Epithelial cell of proximal tubule (primary cell): ENCODE measurements at regions not wholly inside any gene's neighbourhood (a gene's known extent, or its start where the extent isn't known, plus 50 kb on each side); places are given as distances from the start of the nearest gene placed in this dataset.

Source experiments
- DNase-seq: peaks from one replicate; pipeline ENCODE4 v3.0.0-alpha.2; 2011; ENCODE audit warnings: low read depth
- H3K4me3 ChIP-seq: 2 replicates; pipeline ENCODE4 v1.5.1; 2011; ENCODE audit warnings: low read depth, mild to moderate bottlenecking, low read length
- TF ChIP-seq, protein P1 (sequence below): conservative IDR thresholded peaks from 2 replicates; pipeline ENCODE4 v1.5.1; 2012; ENCODE audit warnings: low read depth, mild to moderate bottlenecking, low read length

DNA sequence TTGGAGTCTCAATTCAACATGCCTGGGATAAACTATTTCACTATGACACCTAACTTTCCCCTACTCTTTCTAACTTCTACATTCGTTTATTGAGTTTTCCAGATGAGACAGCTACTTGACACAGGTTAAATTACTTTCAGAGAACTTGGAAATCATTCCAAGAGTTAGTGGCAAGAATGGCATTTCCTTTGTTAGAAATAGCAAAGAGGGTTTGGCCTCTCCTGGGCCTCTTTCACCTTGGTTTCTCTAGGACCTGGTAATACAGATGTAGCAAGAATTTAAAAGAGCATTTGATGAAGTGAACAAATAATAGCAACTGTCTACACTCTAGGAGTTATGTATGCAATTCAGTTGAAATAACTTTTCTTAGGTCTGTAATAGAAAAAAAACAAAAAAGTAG, 748.9 kb downstream of the MECOM start:
- no peak overlapping the region for H3K4me3 ChIP-seq
- TF ChIP-seq, protein P1, sequence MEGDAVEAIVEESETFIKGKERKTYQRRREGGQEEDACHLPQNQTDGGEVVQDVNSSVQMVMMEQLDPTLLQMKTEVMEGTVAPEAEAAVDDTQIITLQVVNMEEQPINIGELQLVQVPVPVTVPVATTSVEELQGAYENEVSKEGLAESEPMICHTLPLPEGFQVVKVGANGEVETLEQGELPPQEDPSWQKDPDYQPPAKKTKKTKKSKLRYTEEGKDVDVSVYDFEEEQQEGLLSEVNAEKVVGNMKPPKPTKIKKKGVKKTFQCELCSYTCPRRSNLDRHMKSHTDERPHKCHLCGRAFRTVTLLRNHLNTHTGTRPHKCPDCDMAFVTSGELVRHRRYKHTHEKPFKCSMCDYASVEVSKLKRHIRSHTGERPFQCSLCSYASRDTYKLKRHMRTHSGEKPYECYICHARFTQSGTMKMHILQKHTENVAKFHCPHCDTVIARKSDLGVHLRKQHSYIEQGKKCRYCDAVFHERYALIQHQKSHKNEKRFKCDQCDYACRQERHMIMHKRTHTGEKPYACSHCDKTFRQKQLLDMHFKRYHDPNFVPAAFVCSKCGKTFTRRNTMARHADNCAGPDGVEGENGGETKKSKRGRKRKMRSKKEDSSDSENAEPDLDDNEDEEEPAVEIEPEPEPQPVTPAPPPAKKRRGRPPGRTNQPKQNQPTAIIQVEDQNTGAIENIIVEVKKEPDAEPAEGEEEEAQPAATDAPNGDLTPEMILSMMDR: no peak
- peak; percentile 20 for DNase-seq

DNA sequence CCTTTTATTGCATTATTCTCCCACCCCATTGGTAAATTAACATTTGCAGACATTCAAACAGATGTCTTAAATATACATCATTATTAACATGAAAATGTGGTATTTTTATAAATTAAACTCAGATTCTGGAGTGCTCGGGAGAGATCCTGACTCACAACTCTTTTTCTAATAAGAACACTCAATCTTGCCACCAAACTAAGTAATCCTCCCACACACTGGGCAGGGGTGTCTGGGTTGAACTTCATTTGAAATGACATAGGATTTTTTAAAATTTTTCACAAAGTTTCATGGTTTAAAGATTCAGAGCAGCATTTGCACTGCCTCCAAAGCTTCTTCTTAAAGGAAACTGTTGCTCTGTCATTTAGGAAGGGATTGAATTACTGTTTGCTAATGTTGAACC, 754.3 kb downstream of the MECOM start:
- no peak overlapping the region for H3K4me3 ChIP-seq
- TF ChIP-seq, protein P1: no peak
- no peak for DNase-seq

DNA sequence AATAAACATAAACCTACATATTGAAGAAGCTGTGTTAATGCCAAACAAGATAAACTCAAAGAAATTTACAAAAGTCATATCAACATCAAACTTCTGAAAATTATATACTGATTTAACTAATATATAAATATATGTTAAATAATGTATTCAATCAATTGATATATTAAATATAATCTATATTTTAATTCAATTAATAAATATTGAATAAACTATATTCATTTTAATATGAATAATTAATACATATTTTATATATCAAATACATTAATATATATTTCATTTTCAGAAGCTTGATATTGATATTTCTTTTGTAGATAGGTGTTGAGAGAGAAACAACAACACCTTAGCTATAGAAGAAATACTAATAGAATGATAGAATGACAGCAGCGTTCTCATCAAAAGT, 768.1 kb downstream of the MECOM start:
- DNase-seq: no peak
- no peak overlapping the region for H3K4me3 ChIP-seq
- TF ChIP-seq, protein P1: no peak

DNA sequence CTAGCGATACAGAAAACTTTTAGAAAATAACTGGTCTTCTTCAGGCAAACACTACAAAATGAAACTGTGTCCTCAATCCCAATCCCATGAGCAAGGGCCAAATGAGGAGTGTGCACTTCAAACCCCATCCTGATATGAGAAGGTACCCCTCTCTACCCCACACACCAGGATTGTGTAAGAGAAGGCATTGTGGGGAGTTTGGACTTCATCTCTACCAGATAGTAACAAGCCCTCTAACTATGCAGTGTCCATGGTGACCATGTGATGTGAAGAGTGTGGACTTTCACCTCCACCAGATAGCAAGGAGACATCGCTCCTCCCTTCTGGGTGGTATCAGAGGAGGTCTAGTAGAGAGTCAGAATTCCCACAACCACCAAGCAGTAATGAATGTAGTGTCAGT, 769.3 kb downstream of the MECOM start:
- TF ChIP-seq, protein P1: no peak
- H3K4me3 ChIP-seq: no peak overlapping the region
- DNase-seq: no peak

DNA sequence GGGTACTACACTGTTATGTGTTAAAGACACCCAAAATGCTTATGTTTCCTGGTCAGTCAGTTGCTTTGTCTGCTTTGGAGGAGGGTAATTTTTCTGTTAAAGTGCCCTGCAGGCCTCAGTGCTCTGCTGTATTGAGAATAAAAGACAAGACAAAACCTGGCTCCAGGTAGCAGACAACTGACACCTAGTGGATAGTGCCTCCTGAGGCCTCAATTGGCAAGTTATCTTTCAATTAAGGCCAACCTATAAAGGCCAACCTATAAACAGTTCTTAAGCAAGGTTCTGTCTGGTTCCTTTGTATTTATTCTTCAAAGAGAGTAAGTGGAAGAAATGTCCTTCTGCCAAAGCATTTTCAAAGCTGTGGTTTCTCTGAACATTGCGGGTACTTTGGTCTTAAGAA, 773.8 kb downstream of the MECOM start:
- TF ChIP-seq, protein P1: peak; percentile 40
- no peak for DNase-seq
- no peak overlapping the region for H3K4me3 ChIP-seq

DNA sequence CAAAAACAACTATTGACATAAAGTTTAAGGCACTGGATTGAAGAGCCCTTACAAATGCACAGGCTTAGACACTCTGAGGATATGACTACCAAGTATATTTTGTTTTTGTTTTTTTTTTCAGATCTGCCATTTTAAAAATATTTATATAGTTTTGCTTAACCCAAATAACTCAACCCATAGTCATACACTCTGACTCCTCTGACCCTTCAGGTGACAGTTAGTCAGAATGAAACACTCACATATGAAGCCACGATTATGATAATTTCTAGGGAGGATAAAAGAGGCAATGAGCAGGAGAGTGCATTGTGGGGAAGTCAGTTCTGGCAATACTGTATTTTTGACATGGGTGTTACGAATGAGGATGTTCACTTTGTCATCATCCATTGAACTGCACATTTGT, 774.7 kb downstream of the MECOM start:
- TF ChIP-seq, protein P1: no peak
- H3K4me3 ChIP-seq: no peak overlapping the region
- DNase-seq: no peak

DNA sequence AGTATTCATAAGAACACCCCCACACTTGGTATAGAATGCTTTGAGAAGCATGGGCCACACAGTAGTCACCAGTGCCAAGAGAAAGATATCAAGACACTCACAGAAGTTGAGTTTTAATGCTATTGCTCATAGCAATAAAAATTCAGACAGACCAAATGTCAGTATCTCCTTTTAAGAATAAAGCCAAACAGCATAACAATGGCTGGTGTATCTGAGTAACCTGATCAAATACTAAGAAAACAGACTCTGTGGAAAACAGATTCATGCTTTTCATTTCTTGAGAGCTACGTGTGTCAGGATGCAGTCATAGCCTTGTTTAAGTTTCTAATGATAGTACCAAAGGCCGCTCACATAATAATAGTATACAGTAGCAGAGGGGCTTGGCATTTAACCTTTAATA, 778.5 kb downstream of the MECOM start:
- DNase-seq: no peak
- H3K4me3 ChIP-seq: no peak overlapping the region
- TF ChIP-seq, protein P1: no peak
